ENCODE measurements at regions not wholly inside any gene's neighbourhood (a gene's known extent, or its start where the extent isn't known, plus 50 kb on each side); places are given as distances from the start of the nearest gene placed in this dataset.

DNA sequence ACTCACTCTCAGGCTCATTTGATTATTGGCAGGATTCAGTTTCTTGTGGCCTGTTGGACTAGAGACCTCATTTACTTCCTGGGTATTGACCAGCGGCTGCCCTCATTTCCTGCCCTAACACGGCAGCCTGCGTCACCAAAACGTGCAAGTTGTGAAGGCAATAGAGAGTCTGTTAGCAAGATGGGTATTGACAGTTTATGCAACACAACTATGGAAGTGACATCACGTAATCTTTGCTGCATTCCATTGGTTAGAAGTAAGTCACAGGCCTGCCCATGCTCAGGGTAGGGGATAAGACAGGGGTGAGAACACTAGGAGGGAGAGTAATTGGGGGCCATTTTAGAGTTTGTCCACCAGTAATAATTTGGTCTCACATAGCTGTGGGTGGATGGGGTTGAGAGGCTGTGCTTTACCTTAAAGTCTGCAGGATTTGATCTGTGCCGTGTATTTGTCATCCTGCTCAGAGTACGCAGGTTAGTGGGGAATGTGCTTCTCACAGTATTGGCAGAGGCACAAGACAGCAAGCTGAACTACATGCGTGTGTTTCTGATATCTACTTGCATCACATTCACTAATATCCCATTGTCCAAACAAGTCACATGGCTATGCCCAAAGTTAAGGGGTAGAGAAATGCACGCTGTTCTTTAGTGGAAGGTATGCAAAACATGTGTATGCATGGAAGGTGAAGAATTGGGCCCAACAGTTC lies 83.3 kb downstream of the EDEM1 start:
- no peak for ATAC-seq
- DNase-seq, result no peak
- intact Hi-C loops (cut with micrococcal nuclease), result no loop called here

GRCh38 chr3:5271372-5271683 lies 83.8 kb downstream of the EDEM1 start:
- DNase-seq (no peak), ATAC-seq (no peak)
- intact Hi-C loops (cut with micrococcal nuclease), result no loop called here

DNA sequence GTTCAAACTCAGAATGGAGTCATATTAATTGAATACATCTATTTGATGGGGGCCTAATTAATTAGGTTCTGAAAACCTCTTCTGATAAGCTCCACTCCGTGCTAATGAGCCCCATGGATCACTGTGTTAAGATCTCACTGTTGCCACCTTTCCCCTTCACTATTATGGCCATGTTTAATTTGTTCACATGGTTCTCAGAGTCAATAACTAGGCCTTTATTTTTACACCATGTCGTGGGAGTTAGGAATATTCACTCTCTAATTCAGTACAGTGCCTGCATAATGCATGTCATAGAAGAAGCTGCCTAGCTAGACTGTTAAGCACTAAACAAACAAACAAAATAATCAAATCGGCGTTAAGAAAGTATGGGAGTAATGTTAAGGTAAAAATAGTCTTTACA lies 84.9 kb downstream of the EDEM1 start:
- no peak for ATAC-seq
- no peak for DNase-seq
- intact Hi-C loops (cut with micrococcal nuclease), result no loop called here

- ATAC-seq, result no peak
- DNase-seq, result no peak
- intact Hi-C loops (cut with micrococcal nuclease), result no loop called here
Observed at GRCh38 chr3:5274091-5274490, 86.6 kb downstream of the EDEM1 start.

GRCh38 chr3:5275529-5275928 lies 88.0 kb downstream of the EDEM1 start:
- ATAC-seq (no peak), DNase-seq (no peak)
- intact Hi-C loops (cut with micrococcal nuclease), result no loop called here

- ATAC-seq (no peak), DNase-seq (no peak)
- intact Hi-C loops (cut with micrococcal nuclease), result no loop called here
Observed at GRCh38 chr3:5276934-5277333, 89.4 kb downstream of the EDEM1 start.

GRCh38 chr3:5277612-5278236 lies 90.2 kb downstream of the EDEM1 start:
- intact Hi-C loops (cut with micrococcal nuclease), result no loop called here
- ATAC-seq (no peak), DNase-seq (no peak)

- no peak for DNase-seq
- intact Hi-C loops (cut with micrococcal nuclease), result no loop called here
- no peak for ATAC-seq
Observed at GRCh38 chr3:5278666-5279065, 91.2 kb downstream of the EDEM1 start.

GRCh38 chr3:5282703-5283102 lies 95.2 kb downstream of the EDEM1 start:
- ATAC-seq, result no peak
- intact Hi-C loops (cut with micrococcal nuclease), result no loop called here

GRCh38 chr3:5285439-5285838 lies 97.9 kb downstream of the EDEM1 start:
- ATAC-seq, result no peak
- DNase-seq, result no peak
- intact Hi-C loops (cut with micrococcal nuclease), result no loop called here

More at GRCh38 chr3:5282703-5283102, 95.2 kb downstream of the EDEM1 start:
- no peak for DNase-seq

GRCh38 chr3:5290915-5291314 lies 103.4 kb downstream of the EDEM1 start:
- ATAC-seq (no peak), DNase-seq (no peak)
- intact Hi-C loops (cut with micrococcal nuclease), result no loop called here

GRCh38 chr3:5292512-5292911 lies 105.0 kb downstream of the EDEM1 start:
- ATAC-seq, result peak; percentile 64

DNA sequence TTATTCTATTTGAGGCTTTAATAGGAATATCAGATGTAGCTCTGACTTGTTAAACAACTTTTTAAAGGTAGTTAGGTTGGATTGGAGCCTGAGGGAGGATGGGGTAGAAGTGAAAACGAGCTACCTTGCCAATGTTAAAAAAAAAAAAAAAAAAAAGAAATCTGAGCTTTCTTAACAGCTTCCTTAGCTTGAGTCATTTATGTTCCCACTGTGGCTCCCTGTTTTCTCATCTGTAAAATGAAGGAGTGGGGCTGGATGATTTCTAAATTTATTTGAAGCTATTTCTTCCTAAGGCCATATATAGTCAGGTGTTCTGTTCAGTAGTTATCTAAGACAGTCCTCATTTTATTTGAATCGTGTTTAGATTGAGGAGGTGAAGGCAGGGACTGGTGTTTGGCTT lies 105.7 kb downstream of the EDEM1 start:
- ATAC-seq (no peak), DNase-seq (no peak)
- intact Hi-C loops (cut with micrococcal nuclease), result no loop called here

More at GRCh38 chr3:5292512-5292911, 105.0 kb downstream of the EDEM1 start:
- no peak for DNase-seq
- intact Hi-C loops (cut with micrococcal nuclease), result no loop called here

GRCh38 chr3:5294356-5294755 lies 106.8 kb downstream of the EDEM1 start:
- intact Hi-C loops (cut with micrococcal nuclease), result no loop called here
- DNase-seq, result no peak
- no peak for ATAC-seq

DNA sequence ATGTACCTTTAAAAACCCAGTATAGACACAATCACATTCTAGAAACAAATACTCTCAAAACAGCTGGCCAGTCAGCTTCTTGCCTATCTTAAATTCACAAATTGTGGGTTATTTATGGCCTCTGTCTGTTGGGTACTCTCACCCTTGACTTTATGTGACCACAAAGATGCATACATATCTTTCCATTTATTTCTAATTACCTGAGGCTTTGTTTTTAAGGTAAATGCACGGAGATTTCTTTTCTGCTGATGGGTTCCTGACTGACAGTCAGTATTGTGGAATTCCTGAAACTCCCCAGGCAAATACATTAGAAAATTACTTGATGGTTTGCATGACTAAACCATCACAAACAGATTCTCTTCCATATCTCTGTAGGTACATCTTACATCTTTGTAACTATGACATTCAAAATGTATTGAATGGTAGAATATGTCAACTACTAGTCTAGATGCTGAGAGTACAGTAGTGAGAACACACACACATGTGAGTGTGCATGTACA lies 107.7 kb downstream of the EDEM1 start:
- DNase-seq, result no peak
- intact Hi-C loops (cut with micrococcal nuclease), result no loop called here
- no peak for ATAC-seq

DNA sequence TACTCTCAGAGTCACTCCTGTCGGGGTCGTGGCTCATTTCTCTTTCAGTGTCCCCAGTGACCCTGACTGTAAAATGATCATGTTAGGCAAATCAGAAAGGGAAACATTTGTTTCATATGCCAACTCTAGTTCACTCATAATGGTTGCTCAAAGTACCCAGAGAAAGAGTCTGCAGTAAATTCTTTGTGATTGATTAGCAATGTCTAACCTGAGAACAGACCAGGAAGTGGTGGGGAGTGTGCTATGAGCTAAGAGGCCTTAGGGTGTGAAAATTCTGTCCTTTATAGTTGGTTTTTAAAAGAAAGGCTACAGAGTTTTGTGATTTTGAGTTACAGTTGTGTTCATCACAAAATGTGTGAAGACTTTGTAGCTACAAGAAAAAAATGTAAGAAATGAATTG lies 108.9 kb downstream of the EDEM1 start:
- ATAC-seq (no peak), DNase-seq (no peak)
- intact Hi-C loops (cut with micrococcal nuclease), result no loop called here

GRCh38 chr3:5297895-5298294 lies 110.4 kb downstream of the EDEM1 start:
- DNase-seq, result no peak
- ATAC-seq, result no peak
- intact Hi-C loops (cut with micrococcal nuclease), result no loop called here

DNA sequence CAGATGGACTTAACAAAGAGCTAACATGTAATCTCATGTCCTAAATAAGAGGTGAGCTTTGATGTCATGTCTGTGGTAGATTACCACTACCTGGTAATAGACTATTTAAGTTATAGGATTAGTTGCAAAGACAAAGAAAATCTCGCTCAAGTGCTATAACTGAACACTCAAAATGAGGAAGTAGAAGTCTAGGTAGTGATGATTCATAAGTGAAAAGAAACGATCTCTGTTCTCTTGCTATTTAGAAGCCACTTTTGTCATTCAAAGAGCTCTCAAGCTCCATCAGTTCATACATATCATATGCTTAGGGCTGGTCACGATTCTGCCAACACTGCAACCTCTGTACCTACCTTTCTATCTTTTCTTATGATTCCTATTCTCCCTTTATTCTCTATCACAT lies 110.9 kb downstream of the EDEM1 start:
- DNase-seq (no peak), ATAC-seq (no peak)
- intact Hi-C loops (cut with micrococcal nuclease), result no loop called here

DNA sequence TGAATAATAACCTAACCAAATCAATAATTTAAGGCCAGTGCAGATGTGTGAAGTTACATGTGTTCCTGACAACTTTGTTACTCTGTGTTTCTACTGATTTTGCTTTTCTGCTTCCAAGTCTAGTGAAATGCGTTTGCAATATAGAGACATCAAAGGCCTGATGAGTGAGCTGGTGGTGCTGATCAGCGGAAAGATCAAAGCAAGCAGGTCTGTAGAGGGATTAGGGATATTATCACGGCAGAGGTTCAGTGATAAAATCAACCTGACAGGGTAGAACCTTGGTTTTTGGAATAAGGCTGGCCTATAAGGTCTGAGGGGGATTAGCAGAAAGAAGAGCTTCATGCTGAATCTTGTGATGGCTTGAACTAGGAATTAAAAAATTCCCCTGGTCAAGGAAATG lies 111.7 kb downstream of the EDEM1 start:
- intact Hi-C loops (cut with micrococcal nuclease), result no loop called here
- DNase-seq (no peak), ATAC-seq (no peak)

DNA sequence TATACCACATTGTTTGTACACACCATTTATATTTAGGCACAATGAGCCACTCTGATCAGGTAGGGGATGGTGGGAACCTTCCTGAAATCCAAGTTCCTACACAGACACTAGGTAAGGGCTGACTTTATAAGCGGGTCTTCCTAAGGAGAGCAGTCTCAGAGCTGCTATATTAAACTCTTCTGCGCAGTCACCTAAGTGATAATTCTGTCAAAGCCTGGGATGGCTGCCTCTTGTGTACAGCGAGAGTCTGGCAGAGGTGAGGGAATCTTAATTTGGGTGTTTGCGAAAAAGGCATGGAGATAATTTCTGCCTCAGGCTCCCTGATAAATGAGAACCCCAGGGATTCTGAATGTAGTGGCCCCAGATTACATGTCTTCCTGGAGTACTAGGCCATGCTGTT lies 113.1 kb downstream of the EDEM1 start:
- no peak for DNase-seq
- ATAC-seq, result peak; percentile 68
- intact Hi-C loops (cut with micrococcal nuclease), result no loop called here

GRCh38 chr3:5301651-5302297 lies 114.3 kb downstream of the EDEM1 start:
- ATAC-seq (peak; percentile 80), DNase-seq (no peak)
- intact Hi-C loops (cut with micrococcal nuclease), result no loop called here

Measured in left ventricle myocardium superior (tissue), 1 donor.